H9 (cell line): ENCODE measurements at regions not wholly inside any gene's neighbourhood (a gene's known extent, or its start where the extent isn't known, plus 50 kb on each side); places are given as distances from the start of the nearest gene placed in this dataset.

ENCODE experiments used
- DNase-seq: peaks from one replicate; pipeline ENCODE4 v3.0.0-alpha.2; 2017
- H2AFZ ChIP-seq: one replicate; pipeline ENCODE4 v1.6.1; 2013; ENCODE audit warnings: mild to moderate bottlenecking, low read length, control low read depth, moderate library complexity
- H2AK5ac ChIP-seq: 2 replicates; pipeline ENCODE4 v1.6.1; 2013; ENCODE audit warnings: low read length, control low read depth, mixed read lengths; ENCODE audit not compliant: insufficient read length
- H2BK120ac ChIP-seq: one replicate; pipeline ENCODE4 v1.6.1; 2013; ENCODE audit warnings: low read depth, mild to moderate bottlenecking, low read length, control low read depth, inconsistent platforms; ENCODE audit not compliant: poor library complexity, severe bottlenecking
- H2BK12ac ChIP-seq: 2 replicates; pipeline ENCODE4 v1.6.1; 2013; ENCODE audit warnings: low read length, control low read depth, mixed read lengths, low read depth; ENCODE audit not compliant: insufficient read length
- H2BK15ac ChIP-seq: 2 replicates; pipeline ENCODE4 v1.6.1; 2013; ENCODE audit warnings: low read depth, low read length, control low read depth
- H2BK20ac ChIP-seq: one replicate; pipeline ENCODE4 v1.6.1; 2013; ENCODE audit warnings: low read depth, mild to moderate bottlenecking, low read length, control low read depth, inconsistent platforms; ENCODE audit not compliant: poor library complexity, severe bottlenecking
- H2BK5ac ChIP-seq: 2 replicates; pipeline ENCODE4 v1.6.1; 2013; ENCODE audit warnings: low read length, control low read depth, mixed read lengths; ENCODE audit not compliant: insufficient read length
- H3K14ac ChIP-seq: 2 replicates; pipeline ENCODE4 v1.6.1; 2013; ENCODE audit warnings: low read length, control low read depth; ENCODE audit not compliant: insufficient read depth
- H3K18ac ChIP-seq: 2 replicates; pipeline ENCODE4 v1.6.1; 2013; ENCODE audit warnings: low read depth, mild to moderate bottlenecking, mixed read lengths, low read length, control low read depth; ENCODE audit not compliant: insufficient read length
- H3K23ac ChIP-seq: 2 replicates; pipeline ENCODE4 v1.6.1; 2013; ENCODE audit warnings: low read length, control low read depth, mixed read lengths, low read depth; ENCODE audit not compliant: insufficient read length
- H3K23me2 ChIP-seq: 2 replicates; pipeline ENCODE4 v1.6.1; 2013; ENCODE audit warnings: low read depth, mild to moderate bottlenecking, mixed read lengths, low read length, control low read depth; ENCODE audit not compliant: insufficient read length, poor library complexity, severe bottlenecking
- H3K27ac ChIP-seq: 2 replicates; pipeline ENCODE4 v1.5.1; 2013; ENCODE audit warnings: low read length, control low read depth, mixed read lengths, low read depth; ENCODE audit not compliant: insufficient read length
- H3K27me3 ChIP-seq: 2 replicates; pipeline ENCODE4 v1.6.1; 2013; ENCODE audit warnings: low read length, control low read depth, inconsistent platforms; ENCODE audit not compliant: insufficient read depth
- H3K4ac ChIP-seq: 2 replicates; pipeline ENCODE4 v1.6.1; 2013; ENCODE audit warnings: low read depth, mild to moderate bottlenecking, control low read depth, inconsistent platforms, low read length, moderate library complexity
- H3K4me1 ChIP-seq: 2 replicates; pipeline ENCODE4 v1.6.1; 2013; ENCODE audit warnings: low read length, control low read depth, inconsistent platforms; ENCODE audit not compliant: insufficient read depth
- H3K4me2 ChIP-seq: 2 replicates; pipeline ENCODE4 v1.6.1; 2013; ENCODE audit warnings: low read length, control low read depth, mixed read lengths; ENCODE audit not compliant: insufficient read length, insufficient read depth
- H3K56ac ChIP-seq: 2 replicates; pipeline ENCODE4 v1.6.1; 2013; ENCODE audit warnings: low read depth, mild to moderate bottlenecking, mixed read lengths, low read length, control low read depth; ENCODE audit not compliant: insufficient read length
- H3K79me1 ChIP-seq: 2 replicates; pipeline ENCODE4 v1.6.1; 2013; ENCODE audit warnings: low read depth, mild to moderate bottlenecking, moderate library complexity, low read length, control low read depth, inconsistent platforms; ENCODE audit not compliant: insufficient read depth, poor library complexity, severe bottlenecking
- H3K79me2 ChIP-seq: 2 replicates; pipeline ENCODE4 v1.6.1; 2013; ENCODE audit warnings: low read length, control low read depth, inconsistent platforms; ENCODE audit not compliant: insufficient read depth
- H3K9ac ChIP-seq: 2 replicates; pipeline ENCODE4 v1.6.1; 2013; ENCODE audit warnings: low read length, control low read depth, mixed read lengths; ENCODE audit not compliant: insufficient read length; ENCODE audit errors: extremely low read depth
- H3K9me3 ChIP-seq: one replicate; pipeline ENCODE4 v1.6.1; 2013; ENCODE audit warnings: low read depth, low read length, inconsistent platforms; ENCODE audit not compliant: control insufficient read depth
- H3T11ph ChIP-seq: one replicate; pipeline ENCODE4 v1.6.1; 2013; ENCODE audit warnings: mild to moderate bottlenecking, low read length, control low read depth, inconsistent platforms
- H4K20me1 ChIP-seq: one replicate; pipeline ENCODE4 v1.6.1; 2013; ENCODE audit not compliant: control insufficient read depth, insufficient read length, insufficient read depth
- H4K5ac ChIP-seq: 2 replicates; pipeline ENCODE4 v1.6.1; 2013; ENCODE audit warnings: low read depth, mild to moderate bottlenecking, mixed read lengths, low read length, control low read depth; ENCODE audit not compliant: insufficient read length
- H4K8ac ChIP-seq: replicated peaks from 2 replicates; pipeline ENCODE4 v1.6.1; 2013; ENCODE audit warnings: low read length, control low read depth, mixed read lengths, low read depth; ENCODE audit not compliant: insufficient read length
- H4K91ac ChIP-seq: 2 replicates; pipeline ENCODE4 v1.6.1; 2013; ENCODE audit warnings: low read depth, mild to moderate bottlenecking, moderate library complexity, mixed read lengths, low read length, control low read depth; ENCODE audit not compliant: insufficient read length
- H3K27ac Mint-ChIP-seq, 3 experiments: 2 replicates in 2 of 3; 3 replicates in 1 of 3; pipeline ENCODE4 v1.8.0; 2020 to 2021; ENCODE audit warnings: mixed read lengths in 3 of 3, mild to moderate bottlenecking in 1 of 3, moderate library complexity in 1 of 3
- H3K27me3 Mint-ChIP-seq: 2 replicates; pipeline ENCODE4 v1.8.0; 2021; ENCODE audit warnings: low read depth, mild to moderate bottlenecking, moderate library complexity, mixed read lengths
- H3K36me3 Mint-ChIP-seq, 3 experiments: 2 replicates in 2 of 3; 3 replicates in 1 of 3; pipeline ENCODE4 v1.8.0; 2020 to 2021; ENCODE audit warnings: low read depth in 3 of 3, mixed read lengths in 3 of 3; ENCODE audit not compliant: insufficient read depth in 1 of 3
- H3K4me1 Mint-ChIP-seq, 2 experiments: 2 replicates each; pipeline ENCODE4 v1.8.0; 2020; ENCODE audit warnings: mixed read lengths in 2 of 2
- H3K4me3 Mint-ChIP-seq, 2 experiments: 2 replicates in 1 of 2; 3 replicates in 1 of 2; pipeline ENCODE4 v1.8.0; 2020 to 2021; ENCODE audit warnings: mild to moderate bottlenecking in 2 of 2, mixed read lengths in 2 of 2, moderate library complexity in 1 of 2
- H3K9me3 Mint-ChIP-seq, 2 experiments: 2 replicates in 1 of 2; 3 replicates in 1 of 2; pipeline ENCODE4 v1.8.0; 2020; ENCODE audit warnings: mild to moderate bottlenecking in 2 of 2, mixed read lengths in 2 of 2, moderate library complexity in 1 of 2
- CTCF ChIP-seq: fragments of 200-600 bp; sonication (generic); conservative IDR thresholded peaks from 3 replicates; pipeline ENCODE4 v1.8.0; 2021; ENCODE audit warnings: antibody characterized with exemption, mild to moderate bottlenecking
- WGBS: extraction: QIAGEN DNeasy Blood & Tissue Kit; methylation state at CpG from one replicate; pipeline ENCODE4 v1.1.7; 2013; ENCODE audit warnings: missing lambda C conversion rate, low lambda C conversion rate, mixed read lengths; ENCODE audit not compliant: insufficient read length; ENCODE audit errors: extremely low coverage; 5-methylcytosine and 5-hydroxymethylcytosine counted together

GRCh38 chr3:28099296-28099695 lies 142.1 kb upstream of the CMC1 start:
- Histone ChIP-seq H3K27me3 (no peaks in the 10 kb centered on the region), H3K23me2 (no peaks in the 10 kb centered on the region), H2BK20ac (no peak overlapping the region), H3K56ac (no peak overlapping the region), H3K23ac (no peak overlapping the region), H3K14ac (no peak overlapping the region), H3K27ac (no peak overlapping the region), H3K4me1 (no peaks in the 10 kb centered on the region), H3K9me3 (no peaks in the 10 kb centered on the region), H2BK15ac (no peak overlapping the region), H4K91ac (no peak overlapping the region), H3K9ac (no peak overlapping the region), H4K5ac (no peak overlapping the region), H3K4me2 (no peak overlapping the region), H2AFZ (no peak overlapping the region), H4K8ac (no peak overlapping the region), H3K79me2 (no peaks in the 10 kb centered on the region), H2BK5ac (no peak overlapping the region), H2BK120ac (no peak overlapping the region), H3K4ac (no peak overlapping the region), H2BK12ac (no peak overlapping the region), H3T11ph (no peak overlapping the region), H2AK5ac (no peak overlapping the region), H4K20me1 (no peaks in the 10 kb centered on the region), H3K18ac (no peak overlapping the region), H3K79me1 (no peaks in the 10 kb centered on the region)
- DNase-seq = no peak
- WGBS = no CpG with 5 or more reads among the region's 2 CpGs
- Mint-ChIP-seq H3K4me3 (no peak overlapping the region), H3K27me3 (no peaks in the 10 kb centered on the region; the same call in 1 of the 2 replicates), H3K27ac (no peak overlapping the region), H3K36me3 (peaks cover 6 to 34% (median 14%) of the 10 kb centered on the region in 3 experiments), H3K4me1 (no peaks in the 10 kb centered on the region), H3K9me3 (peaks cover 30 to 33% of the 10 kb centered on the region in 2 experiments)
- TF ChIP-seq CTCF = no peak
